D341Med (cell line): ENCODE measurements at regions not wholly inside any gene's neighbourhood (a gene's known extent, or its start where the extent isn't known, plus 50 kb on each side); places are given as distances from the start of the nearest gene placed in this dataset.
A peak's percentile ranks its signal among the peaks of the same experiment; 100 is the strongest.

Experiments used
- DNase-seq: peaks from one replicate; pipeline ENCODE4 v3.0.0; 2012; ENCODE audit warnings: low spot score

DNA sequence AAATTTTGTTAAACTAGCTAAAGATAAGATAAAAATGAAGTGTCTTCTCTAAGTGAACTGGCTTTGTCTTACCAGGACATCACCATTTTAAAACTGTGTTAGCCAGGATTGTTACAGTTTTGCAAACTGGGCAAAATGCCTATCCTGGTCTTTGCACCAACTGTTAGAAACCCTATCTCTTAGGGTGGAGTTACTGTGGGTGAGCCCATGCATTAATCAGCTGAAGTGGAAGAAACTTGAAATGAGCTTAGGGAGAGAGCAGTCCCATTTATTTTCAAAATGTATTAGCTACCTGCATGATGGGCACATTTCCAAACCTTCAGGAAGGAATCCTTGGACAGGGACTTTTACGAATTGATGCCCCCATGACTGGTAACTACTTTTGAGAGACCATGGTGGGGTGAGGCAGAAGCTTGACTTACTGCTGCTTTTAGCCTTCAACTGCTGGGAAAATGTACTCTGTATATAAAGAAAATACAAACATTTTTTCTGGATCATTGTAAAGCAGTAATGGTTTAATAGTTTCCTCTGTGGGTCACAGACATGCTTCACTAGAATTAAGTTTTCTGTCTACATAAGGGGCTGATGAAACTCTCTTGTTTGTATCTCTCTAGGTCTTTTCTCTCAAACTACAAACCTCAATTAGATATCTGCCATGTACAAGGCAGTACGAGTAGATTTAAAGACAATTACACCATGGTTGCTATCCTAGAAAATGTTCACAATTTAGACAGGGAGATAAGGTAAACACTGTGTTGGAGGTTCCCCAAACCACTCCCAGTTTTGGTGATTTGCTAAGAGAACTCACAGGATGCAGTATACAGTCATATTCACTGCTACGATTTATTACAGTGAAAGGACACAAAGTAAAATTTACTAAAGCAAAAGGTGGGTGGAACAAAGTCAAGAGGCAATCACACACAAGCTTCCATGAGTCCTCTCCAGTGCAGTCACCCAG, 321.4 kb upstream of the MMADHC start:
- no peak for DNase-seq

DNA sequence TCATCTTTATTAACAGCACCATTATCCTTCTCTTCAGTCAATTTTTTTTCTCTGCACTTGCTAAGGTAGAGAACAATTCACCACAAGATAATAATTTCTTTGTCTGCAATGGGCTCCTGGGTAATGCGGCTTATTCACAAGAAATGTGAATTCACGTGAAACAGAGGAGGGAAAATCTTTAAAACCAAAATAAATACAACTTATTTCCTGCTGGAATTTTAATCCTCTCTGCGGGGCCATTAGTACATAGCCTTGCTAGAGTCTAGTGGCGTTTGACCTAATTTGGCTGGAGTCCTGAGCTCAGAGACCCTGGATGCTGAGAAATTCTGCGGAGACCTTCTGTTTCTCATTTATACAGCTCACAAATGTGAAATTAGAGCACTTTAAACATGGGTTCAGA, 319.3 kb upstream of the MMADHC start:
- DNase-seq: no peak

DNA sequence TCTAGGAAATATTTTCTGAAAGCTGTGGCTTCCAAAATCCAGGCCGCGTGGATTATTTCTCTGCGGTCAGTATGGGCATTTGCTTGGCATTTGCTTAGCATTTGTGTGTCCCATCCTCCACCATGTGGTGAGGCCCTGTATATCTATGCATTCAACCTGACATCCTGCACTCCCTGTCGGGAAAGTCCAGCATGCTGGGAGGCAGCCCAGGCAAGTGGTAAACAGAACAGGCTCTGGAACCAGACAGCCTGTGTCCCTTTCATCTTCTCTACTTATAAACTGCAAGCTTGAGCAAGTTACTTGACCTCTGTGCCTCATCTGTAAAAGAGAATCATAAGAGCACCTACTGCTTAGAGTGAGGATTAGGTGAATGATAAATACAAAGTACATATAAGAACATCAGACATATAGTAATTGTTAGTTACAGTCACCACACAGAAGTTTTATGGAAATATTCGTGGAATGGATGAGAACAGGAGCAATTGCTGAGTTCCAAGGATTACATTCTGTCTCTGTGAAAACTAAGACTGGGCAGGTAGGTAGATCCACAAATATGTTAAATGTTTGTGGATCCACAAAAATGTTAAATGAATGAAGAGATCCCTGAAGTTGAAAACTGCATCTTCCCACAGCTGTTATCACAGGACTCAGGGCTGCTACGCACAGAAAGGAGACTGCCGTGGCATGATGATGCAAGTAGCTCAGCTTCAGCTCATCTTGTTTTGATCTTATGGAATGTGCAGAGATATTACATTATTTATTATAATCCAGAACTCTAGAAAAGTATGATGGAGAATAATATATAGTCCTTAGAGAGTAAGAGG, 317.0 kb upstream of the MMADHC start:
- DNase-seq: no peak

DNA sequence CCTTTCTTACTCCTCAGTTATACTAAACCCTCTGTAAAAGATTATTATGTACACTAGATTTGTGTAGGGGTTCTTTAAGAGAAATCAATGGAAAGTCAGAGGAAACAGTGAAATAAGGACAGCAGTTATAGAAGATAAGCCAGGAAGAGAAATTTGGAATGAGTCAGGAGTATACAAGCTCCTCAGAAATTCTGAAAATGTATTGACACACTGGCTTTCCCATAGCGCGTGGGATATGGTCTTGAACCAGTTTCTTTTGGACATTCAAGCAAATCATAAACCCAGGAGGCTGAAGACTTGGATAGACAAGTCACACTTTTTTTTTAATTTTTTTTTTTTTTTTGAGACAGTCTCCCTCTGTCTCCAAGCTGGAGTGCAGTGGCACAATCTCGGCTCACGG, 316.1 kb upstream of the MMADHC start:
- DNase-seq: no peak

DNA sequence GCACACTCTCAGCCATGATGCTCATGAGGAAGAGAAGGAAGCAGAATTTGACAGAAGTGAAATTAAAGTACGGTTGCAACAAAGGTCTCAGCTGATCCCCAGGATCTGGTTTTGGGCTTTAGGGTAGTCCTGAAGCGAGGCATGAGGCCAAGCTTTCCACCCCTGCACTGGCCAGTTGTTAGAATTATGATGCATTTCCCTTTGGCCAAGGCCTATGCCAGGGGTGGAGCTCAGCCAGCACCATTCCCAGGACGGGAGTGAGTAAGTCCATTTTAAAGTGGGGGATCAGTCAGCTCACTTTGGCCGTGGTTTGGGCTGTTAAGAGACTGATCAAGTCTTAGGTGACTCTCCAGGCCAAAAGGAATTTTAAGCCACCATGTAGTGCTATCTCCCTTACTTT, 314.5 kb upstream of the MMADHC start:
- no peak for DNase-seq

DNA sequence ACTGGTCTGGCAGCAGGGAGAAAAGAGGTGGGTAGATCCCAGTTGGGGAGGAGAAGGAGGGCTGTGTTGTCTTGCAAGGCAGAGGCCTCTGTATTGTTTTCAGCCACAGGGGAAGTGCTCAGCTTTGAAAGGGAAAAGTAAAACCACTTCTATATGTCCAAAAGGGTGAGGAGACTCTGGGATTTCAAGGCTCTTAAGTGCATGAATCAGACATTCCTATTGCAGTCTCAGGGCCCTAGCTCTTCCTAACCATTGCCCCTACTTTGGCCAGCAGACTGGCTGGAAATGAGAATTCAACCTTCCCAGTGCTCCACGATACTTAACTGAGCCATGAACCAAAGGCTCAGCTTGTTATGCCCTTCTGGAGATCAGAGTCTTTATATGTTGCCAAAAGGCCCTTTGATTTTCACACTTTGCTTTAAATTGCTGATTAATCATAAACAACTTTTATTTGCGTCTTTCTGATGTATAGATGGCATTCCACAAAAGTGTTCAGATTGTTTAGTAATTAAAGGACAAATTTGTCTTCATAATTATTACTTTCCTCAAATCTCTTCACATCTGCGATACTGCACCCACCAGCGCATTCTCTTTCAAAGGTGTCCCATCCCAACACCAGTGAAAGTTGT, 313.8 kb upstream of the MMADHC start:
- no peak for DNase-seq

DNA sequence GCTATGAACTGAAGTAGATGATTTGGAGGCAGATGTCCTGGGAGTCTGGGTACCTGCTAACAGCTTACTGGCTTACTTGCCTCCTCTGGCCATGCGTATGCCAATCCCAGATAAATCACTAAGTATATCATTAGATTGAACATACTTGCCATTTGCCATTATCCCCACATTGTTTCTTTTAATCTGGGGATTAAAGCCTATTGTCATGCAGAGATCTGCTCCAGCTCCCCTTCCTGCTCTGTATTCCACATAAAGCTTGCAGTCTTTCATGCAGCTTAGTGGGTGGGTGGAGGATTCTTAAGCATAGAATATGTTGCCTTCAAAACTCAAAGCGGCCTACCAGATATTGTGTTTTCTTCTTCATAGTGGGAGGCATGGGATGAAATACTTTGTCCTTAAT, 311.8 kb upstream of the MMADHC start:
- peak; percentile 65 for DNase-seq

DNA sequence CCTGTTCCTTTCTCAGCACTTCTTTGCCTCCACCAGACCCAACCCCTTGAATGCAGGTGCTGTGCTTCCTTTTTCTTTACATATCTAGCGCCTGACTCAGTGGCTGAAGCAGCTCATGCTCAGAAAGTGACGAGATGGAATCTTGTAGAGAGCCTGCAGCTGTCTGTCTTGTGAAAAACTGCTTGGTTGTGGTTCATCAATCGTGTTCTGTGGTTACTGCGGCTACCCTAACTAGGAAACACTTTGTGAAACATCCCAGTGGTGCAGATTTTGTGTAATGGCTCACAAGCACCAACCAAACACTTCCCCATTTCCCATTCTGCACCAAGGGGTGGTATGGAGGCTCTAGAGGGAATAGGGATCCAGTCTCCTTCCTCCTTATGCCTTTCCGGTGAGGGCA, 307.2 kb upstream of the MMADHC start:
- no peak for DNase-seq

DNA sequence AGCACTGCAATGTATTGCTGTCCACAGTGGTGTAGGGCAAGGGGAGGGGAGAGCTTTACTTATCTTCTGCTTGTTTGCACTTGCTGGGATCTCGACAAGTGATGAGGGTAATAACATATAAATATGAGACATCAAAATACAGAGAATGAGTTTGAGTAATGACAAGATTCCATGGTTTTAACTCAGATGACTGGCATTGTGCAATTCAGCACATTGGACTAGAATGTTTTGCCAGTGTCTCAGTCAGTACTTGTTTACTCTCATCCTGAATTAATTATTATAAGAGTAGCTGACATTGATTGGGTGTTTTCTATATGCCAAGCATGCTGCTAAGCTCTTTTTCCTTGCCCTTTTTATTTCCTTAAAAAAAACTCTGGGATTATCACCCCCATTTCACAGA, 306.7 kb upstream of the MMADHC start:
- DNase-seq: no peak

DNA sequence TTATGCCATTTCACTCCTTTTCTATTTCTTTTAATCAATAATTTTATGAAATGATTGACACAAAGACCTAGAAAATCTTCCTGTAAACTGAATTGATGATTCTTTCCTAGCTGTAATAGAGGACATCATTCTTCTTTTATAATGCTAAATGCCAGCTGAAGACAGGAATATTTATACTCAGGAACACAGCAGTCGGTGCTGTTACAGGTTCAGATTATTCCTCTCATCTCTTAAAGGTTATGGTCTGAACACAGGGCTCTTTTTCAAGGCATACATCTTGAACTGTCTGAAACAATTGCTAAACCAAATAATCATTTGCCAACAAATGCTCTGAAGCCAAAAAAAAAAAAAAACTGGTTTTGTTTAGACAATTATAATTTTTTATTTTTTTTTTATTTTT, 305.0 kb upstream of the MMADHC start:
- DNase-seq: no peak

DNA sequence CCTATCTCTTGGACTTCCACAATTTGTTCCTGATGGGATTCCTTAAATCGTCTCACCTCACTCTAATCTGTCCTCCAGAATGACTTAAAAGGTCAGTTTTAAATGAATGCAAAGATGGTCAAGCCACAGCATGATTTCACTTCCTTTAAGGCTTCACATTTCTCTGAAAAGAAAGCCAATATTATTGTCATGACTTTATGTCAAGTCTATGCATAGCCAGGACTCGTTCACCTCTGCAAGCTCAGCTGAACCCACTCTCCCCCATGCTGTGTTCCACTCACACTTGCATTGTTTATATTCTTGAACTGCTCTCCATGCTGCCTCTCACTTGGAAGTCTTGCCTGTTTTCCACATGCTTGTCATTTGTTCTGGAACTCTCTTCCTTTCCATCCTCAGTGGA, 298.4 kb upstream of the MMADHC start:
- no peak for DNase-seq

DNA sequence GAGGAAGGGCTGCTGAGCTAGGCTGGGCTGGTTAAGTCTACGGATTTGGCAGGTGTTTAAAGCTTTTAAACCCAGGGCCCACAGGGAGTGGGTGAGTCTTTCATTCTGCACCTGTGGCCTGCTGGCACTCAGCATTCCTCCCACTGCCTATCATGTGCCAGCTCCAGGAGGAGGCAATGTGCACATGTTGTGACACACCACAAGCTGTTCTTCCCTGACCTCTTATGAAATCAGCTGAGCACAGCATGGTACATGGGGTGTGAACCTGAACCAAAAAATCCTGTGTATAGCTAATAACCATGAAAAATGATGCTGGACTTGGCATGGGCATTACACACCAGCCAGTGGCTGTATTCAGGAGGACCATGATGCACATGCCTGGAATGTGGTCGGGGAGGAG, 297.9 kb upstream of the MMADHC start:
- peak; percentile 24 for DNase-seq

DNA sequence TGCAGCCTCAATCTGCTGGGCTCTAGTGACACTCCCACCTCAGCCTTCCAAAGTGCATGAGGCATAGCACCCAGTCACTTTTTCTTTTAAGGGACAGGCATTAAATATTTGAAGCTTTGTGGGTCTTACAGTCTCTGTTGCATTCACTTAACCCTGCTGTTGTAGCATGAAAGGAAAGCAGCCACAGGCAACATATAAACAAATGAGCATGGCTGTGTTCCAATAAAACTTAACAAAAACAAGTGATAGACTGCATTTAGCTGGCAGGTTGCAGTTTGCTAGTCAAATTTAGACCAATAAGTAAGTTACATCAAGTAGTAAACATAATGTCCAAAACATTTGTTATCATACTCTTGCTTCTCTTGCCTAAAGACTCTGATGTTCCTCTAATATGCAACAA, 297.3 kb upstream of the MMADHC start:
- DNase-seq: no peak

DNA sequence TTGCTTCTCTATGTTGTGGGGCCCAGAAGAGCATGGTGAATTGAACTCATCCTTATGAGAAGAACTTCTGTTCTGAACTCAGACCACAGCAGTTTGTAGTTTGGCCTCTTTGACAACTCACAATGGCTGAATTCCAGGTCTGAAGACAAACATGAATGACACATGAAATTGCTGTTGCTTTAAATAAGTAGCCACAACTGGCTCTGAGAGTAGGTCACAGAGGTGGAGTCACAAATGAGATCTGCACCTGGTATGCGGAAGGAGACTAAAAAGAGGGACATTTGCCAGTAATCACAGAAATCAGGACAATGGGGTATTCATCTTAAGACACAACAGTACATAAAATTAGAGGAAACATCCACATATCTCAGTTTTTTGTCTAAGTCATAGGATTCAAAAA, 290.3 kb upstream of the MMADHC start:
- no peak for DNase-seq

DNA sequence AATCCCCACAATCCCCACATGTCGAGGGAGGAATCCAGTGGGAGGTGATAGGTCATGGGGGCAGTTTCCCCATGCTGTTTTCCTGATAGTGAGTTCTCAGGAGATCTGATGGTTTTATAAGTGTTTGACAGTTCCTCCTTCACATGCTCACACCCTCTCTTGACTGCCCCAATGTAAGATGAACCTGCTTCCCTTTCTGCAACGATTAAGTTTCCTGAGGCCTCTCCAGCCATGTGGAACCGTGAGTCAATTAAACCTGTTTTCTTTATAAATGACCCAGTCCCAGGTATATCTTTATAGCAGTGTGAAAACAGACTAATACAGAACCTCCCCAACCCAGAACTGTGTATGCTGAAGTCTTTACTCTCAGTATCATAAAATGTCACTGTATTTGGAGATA, 289.5 kb upstream of the MMADHC start:
- no peak for DNase-seq

DNA sequence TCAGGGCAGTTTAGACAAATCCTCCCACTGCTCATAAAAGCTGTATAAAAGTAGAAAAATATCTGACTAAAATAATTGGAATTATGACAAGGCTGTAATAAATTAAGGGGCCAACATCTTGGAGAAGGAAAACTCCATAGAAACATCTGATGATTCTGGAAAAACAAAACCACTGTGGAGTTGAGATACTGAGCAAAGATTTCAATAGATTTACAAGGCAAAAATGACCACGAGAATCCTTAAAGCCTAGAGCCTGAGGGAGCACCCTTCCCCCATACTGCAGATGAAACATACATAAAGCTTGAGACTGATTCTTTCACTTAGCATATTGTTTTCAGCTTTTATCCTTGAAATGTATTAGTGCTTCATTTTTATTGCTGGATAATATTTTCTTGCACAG, 286.4 kb upstream of the MMADHC start:
- DNase-seq: no peak

DNA sequence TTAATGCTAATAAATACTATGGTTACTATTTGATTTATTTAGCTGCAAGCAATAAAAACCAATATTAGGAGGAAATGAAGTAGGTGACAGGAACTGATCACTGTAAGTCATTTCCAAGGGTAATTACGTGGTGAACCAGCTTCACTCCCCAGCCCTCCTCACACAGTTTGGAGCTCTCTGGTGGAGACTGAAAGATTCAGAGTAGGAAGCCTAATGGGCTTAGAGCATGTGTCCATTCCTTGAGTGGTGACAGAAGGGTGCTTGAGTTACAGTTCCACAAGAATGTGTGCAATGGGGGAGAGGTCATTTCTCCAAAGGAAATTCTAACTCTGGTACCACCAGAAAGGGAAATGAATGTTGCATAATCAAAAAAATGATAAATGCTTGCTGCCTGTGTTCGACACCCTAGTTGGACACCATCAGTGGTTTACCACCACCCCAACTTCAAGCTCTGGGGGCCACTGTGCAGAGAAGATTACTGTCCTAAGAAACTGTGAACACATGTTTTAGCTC, 285.1 kb upstream of the MMADHC start:
- DNase-seq: no peak

DNA sequence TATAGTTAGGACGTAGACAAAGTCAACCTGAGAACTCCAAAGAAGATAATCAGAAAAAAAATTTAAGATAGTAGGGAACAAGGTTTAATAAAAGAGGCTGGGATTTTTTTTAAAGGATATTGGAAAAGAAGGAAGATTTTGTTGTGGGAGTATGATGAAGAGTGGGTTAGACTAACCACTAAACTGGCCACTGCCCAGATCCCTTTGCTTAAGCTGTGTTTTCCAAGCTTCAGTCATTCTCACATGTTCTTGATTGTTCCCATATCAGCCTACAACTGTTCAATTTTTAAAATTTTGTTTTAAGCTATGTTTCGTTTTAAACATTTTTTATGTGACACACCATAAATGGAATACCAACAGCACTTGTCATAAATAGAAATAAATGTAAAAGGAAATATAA, 284.5 kb upstream of the MMADHC start:
- no peak for DNase-seq

DNA sequence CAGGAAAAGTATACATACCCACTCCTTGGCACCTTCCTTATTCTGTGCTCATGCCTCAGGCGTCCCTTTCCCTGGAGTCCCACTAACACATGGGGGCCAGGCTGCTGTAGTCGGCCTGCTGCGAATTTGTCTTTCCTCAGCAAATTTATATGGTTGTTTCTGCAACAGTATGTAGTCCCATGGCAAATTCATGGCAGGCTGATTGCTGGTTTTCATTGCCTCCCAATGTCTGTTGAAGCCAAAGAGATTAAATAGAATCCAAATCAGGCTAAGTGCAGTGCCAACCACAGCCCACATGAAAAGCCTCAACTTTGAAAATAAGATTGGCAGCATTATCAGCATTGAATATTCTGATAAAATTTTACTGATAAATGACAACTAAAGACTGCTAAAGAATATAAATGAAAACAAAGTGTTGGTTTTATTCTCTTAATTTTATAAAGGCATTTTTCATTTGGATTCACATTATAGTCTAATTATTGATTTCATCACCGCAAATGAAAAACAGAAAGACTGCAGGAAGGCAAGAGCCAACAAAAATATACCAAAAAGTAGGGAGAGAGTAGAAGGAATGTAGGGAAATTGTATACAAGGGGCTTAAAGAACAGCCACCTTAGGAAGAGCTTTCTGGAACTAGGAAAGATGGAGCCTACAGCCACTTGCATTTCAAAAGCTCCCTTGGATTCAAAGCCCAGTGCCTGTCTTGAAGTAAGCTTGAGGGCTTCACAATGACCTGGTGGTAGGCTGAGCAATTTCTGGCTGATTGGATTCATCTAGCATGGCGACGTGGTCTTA, 283.7 kb upstream of the MMADHC start:
- no peak for DNase-seq

DNA sequence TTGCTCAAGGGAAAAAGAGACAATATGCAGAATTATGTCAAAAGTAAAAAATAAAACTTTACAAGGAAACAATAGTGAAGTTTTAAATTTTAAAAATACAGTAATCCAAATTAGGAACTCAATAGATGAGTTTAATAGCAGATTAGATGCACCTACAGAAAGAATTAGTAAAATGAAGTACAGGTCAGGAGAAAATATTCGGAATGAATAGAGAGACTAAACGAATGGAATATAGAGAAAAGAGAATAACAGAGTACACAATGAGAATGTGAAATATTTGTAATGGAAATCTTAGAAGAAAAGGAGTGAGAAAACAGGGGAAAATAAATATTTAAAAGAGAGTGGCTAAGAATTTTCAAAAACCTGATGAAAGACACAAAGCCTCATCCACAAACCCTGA, 275.7 kb upstream of the MMADHC start:
- no peak for DNase-seq

DNA sequence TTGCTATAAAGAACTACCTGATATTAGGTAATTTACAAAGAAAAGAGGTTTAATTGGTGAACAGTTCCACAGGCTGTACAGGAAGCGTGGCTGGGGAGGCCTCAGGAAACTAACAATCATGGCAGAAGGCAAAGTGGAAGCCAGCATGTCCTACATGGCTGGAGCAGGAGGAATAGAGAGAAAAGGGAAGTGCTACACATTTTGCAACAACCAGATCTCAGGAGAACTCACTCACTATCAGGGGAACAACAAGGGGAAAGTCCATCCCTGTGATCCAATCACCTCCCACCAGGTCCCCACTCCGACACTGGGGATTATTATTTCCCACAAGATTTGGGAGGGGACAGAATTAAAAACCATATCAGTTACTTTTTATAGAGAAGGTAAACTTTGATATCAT, 273.5 kb upstream of the MMADHC start:
- DNase-seq: no peak
